ENCODE measurements at regions not wholly inside any gene's neighbourhood (a gene's known extent, or its start where the extent isn't known, plus 50 kb on each side); places are given as distances from the start of the nearest gene placed in this dataset.

DNA sequence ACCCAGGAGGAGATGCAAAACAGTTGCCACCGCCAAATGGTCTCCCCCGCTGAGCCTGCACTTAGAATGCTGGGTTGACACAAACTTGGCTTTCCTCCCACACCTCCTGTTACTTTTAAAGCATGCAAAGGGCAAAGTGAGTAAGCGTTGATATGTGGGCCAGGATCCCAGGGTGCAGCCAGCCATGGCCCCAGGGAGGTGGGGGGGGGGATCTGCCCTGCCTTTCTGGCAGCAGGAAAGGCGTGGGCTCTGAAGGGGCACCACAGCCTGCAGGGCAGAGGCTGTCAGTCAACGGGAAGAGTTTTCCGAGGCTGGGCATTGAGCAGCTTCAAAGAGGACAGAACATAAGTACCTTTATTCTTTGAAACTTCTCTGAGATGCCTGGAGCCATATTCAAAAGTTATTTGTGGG is 142.3 kb downstream of the ABCC12 start (continued):
- TF ChIP-seq HCFC1 (IDR thresholded peaks at IDR 0.05; ENCODE audit: low read depth, low read length) (no peak), FOXM1 (CRISPR knock-in tag; IDR thresholded peaks at IDR 0.05) (no peak), REPIN1 (CRISPR knock-in tag; IDR thresholded peaks at IDR 0.05; ENCODE audit: borderline replicate concordance, low read depth) (no peak), ISL2 (CRISPR knock-in tag; IDR thresholded peaks at IDR 0.05) (no peak), XRCC5 (optimal IDR thresholded peaks at IDR 0.05; ENCODE audit: low read length) (no peak), PHB2 (IDR thresholded peaks at IDR 0.05; ENCODE audit: partially characterized antibody) (no peak)

DNA sequence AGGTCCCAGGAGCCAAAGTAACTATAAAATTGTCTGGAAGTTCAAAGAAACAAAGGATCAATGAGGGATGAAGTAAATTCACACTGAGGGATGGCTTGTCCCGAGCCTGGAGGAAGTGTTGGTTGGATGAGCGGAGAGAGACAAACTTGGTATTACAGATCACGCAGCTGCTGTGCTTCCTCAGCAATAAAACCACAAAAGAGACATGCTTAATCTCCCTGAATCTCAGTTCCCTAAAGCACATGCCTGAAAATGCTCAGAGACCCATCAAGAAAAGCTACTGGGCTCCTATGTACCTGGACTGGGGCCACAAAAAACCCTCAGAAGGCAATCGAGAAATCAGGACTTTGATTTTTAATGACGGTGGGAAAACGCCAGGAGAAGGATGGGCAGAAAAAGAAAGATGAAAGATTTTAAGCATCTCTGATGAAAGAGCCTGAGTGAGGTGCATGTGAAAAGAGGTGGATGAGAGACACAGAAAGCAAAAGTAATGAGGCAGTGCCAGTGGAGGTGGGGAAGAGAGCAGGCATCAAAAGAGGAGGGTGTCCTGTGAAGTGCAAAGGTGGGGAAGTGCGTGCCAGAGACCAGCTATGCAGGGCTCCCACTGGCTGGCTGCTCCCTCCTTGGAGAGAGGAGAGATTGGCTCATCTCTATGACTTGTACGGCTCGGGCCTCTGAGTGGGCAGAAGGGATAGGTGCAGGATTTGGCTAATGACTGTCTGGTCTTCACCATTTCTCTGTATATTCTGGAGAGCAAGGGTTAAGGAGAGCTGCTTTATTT is 143.7 kb downstream of the ABCC12 start:
- intact Hi-C loops (cut with micrococcal nuclease; ENCODE audit: unreplicated experiment), result no loop called here
- H3K36me3 ChIP-seq (replicated peaks in 1 of 2; ENCODE audit: control insufficient read depth in 1 of 2, insufficient read depth in 2 of 2, low read length in 2 of 2), result no peaks in the 10 kb centered on the region
- H2AFZ ChIP-seq (ENCODE audit: low read length), result no peak overlapping the region
- ChIA-PET CTCF (ENCODE audit: low intra/inter-chr PET ratio, low total read pairs) (no interaction called here), POLR2A (no interaction called here)
- H3K27ac ChIP-seq (ENCODE audit: extremely low read length, insufficient read depth, low read length), result no peak overlapping the region
- DNase-seq (ENCODE audit: low spot score), result no peak
- H4K20me1 ChIP-seq (ENCODE audit: insufficient read depth, low read length), result no peaks in the 10 kb centered on the region
- 4% methylated on average over 9 of the region's 9 CpGs for whole genome bisulfite sequencing (ENCODE audit: low lambda C conversion rate)
- no TSS peak for BruUV-seq (replicated peaks)
- peaks cover 0 to 5% of the 10 kb centered on the region in 2 experiments; a peak in 1 of 5 replicates for H3K27me3 ChIP-seq (ENCODE audit: control insufficient read depth in 1 of 2, insufficient read depth in 2 of 2, low read length in 2 of 2)
- H3K4me2 ChIP-seq (ENCODE audit: low read depth, low read length), result no peak overlapping the region
- H3K4me1 ChIP-seq (ENCODE audit: insufficient read depth, low read length), result no peaks in the 10 kb centered on the region
- ATAC-seq, result no peak
- no peak for FAIRE-seq
- H3K4me3 ChIP-seq (replicated peaks in 1 of 3; ENCODE audit: insufficient read depth in 1 of 3, low read depth in 2 of 3, low read length in 3 of 3), result no peak overlapping the region
- in situ Hi-C loops (cut with HindIII; ENCODE audit: extremely low pct_ligation_motif_present, low pct_unique_long_range_greater_than_20kb), result no loop called here
- H3K79me2 ChIP-seq (ENCODE audit: insufficient read depth, low read length), result no peaks in the 10 kb centered on the region
- no peak overlapping the region for H3K9ac ChIP-seq (ENCODE audit: insufficient read depth, low read depth, low read length)
- H3K9me3 ChIP-seq (ENCODE audit: low read length), result no peaks in the 10 kb centered on the region
- TF ChIP-seq ZNF724P (CRISPR knock-in tag; IDR thresholded peaks at IDR 0.05; ENCODE audit: borderline replicate concordance) (no peak), ZBTB21 (CRISPR knock-in tag; IDR thresholded peaks at IDR 0.05) (no peak), YEATS4 (CRISPR knock-in tag; IDR thresholded peaks at IDR 0.05; ENCODE audit: borderline replicate concordance) (no peak), ZNF879 (CRISPR knock-in tag; IDR thresholded peaks at IDR 0.05) (no peak)
- TF ChIP-seq, protein P1, sequence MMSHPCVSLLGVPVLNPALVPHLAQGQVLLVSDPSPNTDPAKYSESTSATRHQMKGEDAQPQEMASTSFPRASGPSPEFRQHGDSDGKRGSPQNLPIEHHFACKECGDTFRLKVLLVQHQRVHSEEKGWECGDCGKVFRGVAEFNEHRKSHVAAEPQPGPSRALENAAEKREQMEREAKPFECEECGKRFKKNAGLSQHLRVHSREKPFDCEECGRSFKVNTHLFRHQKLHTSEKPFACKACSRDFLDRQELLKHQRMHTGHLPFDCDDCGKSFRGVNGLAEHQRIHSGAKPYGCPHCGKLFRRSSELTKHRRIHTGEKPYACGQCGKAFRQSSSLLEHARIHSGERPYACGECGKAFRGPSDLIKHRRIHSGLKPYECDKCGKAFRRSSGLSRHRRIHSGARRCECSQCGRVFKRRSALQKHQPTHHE (CRISPR knock-in tag; IDR thresholded peaks at IDR 0.05; ENCODE audit: borderline replicate concordance), result no peak
